H9 (cell line): ENCODE measurements at regions not wholly inside any gene's neighbourhood (a gene's known extent, or its start where the extent isn't known, plus 50 kb on each side); places are given as distances from the start of the nearest gene placed in this dataset.

Experiments used
- DNase-seq: peaks from one replicate; pipeline ENCODE4 v3.0.0-alpha.2; 2017
- H2AFZ ChIP-seq: one replicate; pipeline ENCODE4 v1.6.1; 2013; ENCODE audit warnings: mild to moderate bottlenecking, low read length, control low read depth, moderate library complexity
- H2AK5ac ChIP-seq: 2 replicates; pipeline ENCODE4 v1.6.1; 2013; ENCODE audit warnings: low read length, control low read depth, mixed read lengths; ENCODE audit not compliant: insufficient read length
- H2BK120ac ChIP-seq: one replicate; pipeline ENCODE4 v1.6.1; 2013; ENCODE audit warnings: low read depth, mild to moderate bottlenecking, low read length, control low read depth, inconsistent platforms; ENCODE audit not compliant: poor library complexity, severe bottlenecking
- H2BK12ac ChIP-seq: 2 replicates; pipeline ENCODE4 v1.6.1; 2013; ENCODE audit warnings: low read length, control low read depth, mixed read lengths, low read depth; ENCODE audit not compliant: insufficient read length
- H2BK15ac ChIP-seq: 2 replicates; pipeline ENCODE4 v1.6.1; 2013; ENCODE audit warnings: low read depth, low read length, control low read depth
- H2BK20ac ChIP-seq: one replicate; pipeline ENCODE4 v1.6.1; 2013; ENCODE audit warnings: low read depth, mild to moderate bottlenecking, low read length, control low read depth, inconsistent platforms; ENCODE audit not compliant: poor library complexity, severe bottlenecking
- H2BK5ac ChIP-seq: 2 replicates; pipeline ENCODE4 v1.6.1; 2013; ENCODE audit warnings: low read length, control low read depth, mixed read lengths; ENCODE audit not compliant: insufficient read length
- H3K14ac ChIP-seq: 2 replicates; pipeline ENCODE4 v1.6.1; 2013; ENCODE audit warnings: low read length, control low read depth; ENCODE audit not compliant: insufficient read depth
- H3K18ac ChIP-seq: 2 replicates; pipeline ENCODE4 v1.6.1; 2013; ENCODE audit warnings: low read depth, mild to moderate bottlenecking, mixed read lengths, low read length, control low read depth; ENCODE audit not compliant: insufficient read length
- H3K23ac ChIP-seq: 2 replicates; pipeline ENCODE4 v1.6.1; 2013; ENCODE audit warnings: low read length, control low read depth, mixed read lengths, low read depth; ENCODE audit not compliant: insufficient read length
- H3K23me2 ChIP-seq: 2 replicates; pipeline ENCODE4 v1.6.1; 2013; ENCODE audit warnings: low read depth, mild to moderate bottlenecking, mixed read lengths, low read length, control low read depth; ENCODE audit not compliant: insufficient read length, poor library complexity, severe bottlenecking
- H3K27ac ChIP-seq: 2 replicates; pipeline ENCODE4 v1.5.1; 2013; ENCODE audit warnings: low read length, control low read depth, mixed read lengths, low read depth; ENCODE audit not compliant: insufficient read length
- H3K27me3 ChIP-seq: 2 replicates; pipeline ENCODE4 v1.6.1; 2013; ENCODE audit warnings: low read length, control low read depth, inconsistent platforms; ENCODE audit not compliant: insufficient read depth
- H3K4ac ChIP-seq: 2 replicates; pipeline ENCODE4 v1.6.1; 2013; ENCODE audit warnings: low read depth, mild to moderate bottlenecking, control low read depth, inconsistent platforms, low read length, moderate library complexity
- H3K4me1 ChIP-seq: 2 replicates; pipeline ENCODE4 v1.6.1; 2013; ENCODE audit warnings: low read length, control low read depth, inconsistent platforms; ENCODE audit not compliant: insufficient read depth
- H3K4me2 ChIP-seq: 2 replicates; pipeline ENCODE4 v1.6.1; 2013; ENCODE audit warnings: low read length, control low read depth, mixed read lengths; ENCODE audit not compliant: insufficient read length, insufficient read depth
- H3K56ac ChIP-seq: 2 replicates; pipeline ENCODE4 v1.6.1; 2013; ENCODE audit warnings: low read depth, mild to moderate bottlenecking, mixed read lengths, low read length, control low read depth; ENCODE audit not compliant: insufficient read length
- H3K79me1 ChIP-seq: 2 replicates; pipeline ENCODE4 v1.6.1; 2013; ENCODE audit warnings: low read depth, mild to moderate bottlenecking, moderate library complexity, low read length, control low read depth, inconsistent platforms; ENCODE audit not compliant: insufficient read depth, poor library complexity, severe bottlenecking
- H3K79me2 ChIP-seq: 2 replicates; pipeline ENCODE4 v1.6.1; 2013; ENCODE audit warnings: low read length, control low read depth, inconsistent platforms; ENCODE audit not compliant: insufficient read depth
- H3K9ac ChIP-seq: 2 replicates; pipeline ENCODE4 v1.6.1; 2013; ENCODE audit warnings: low read length, control low read depth, mixed read lengths; ENCODE audit not compliant: insufficient read length; ENCODE audit errors: extremely low read depth
- H3K9me3 ChIP-seq: one replicate; pipeline ENCODE4 v1.6.1; 2013; ENCODE audit warnings: low read depth, low read length, inconsistent platforms; ENCODE audit not compliant: control insufficient read depth
- H3T11ph ChIP-seq: one replicate; pipeline ENCODE4 v1.6.1; 2013; ENCODE audit warnings: mild to moderate bottlenecking, low read length, control low read depth, inconsistent platforms
- H4K20me1 ChIP-seq: one replicate; pipeline ENCODE4 v1.6.1; 2013; ENCODE audit not compliant: control insufficient read depth, insufficient read length, insufficient read depth
- H4K5ac ChIP-seq: 2 replicates; pipeline ENCODE4 v1.6.1; 2013; ENCODE audit warnings: low read depth, mild to moderate bottlenecking, mixed read lengths, low read length, control low read depth; ENCODE audit not compliant: insufficient read length
- H4K8ac ChIP-seq: replicated peaks from 2 replicates; pipeline ENCODE4 v1.6.1; 2013; ENCODE audit warnings: low read length, control low read depth, mixed read lengths, low read depth; ENCODE audit not compliant: insufficient read length
- H4K91ac ChIP-seq: 2 replicates; pipeline ENCODE4 v1.6.1; 2013; ENCODE audit warnings: low read depth, mild to moderate bottlenecking, moderate library complexity, mixed read lengths, low read length, control low read depth; ENCODE audit not compliant: insufficient read length
- H3K27ac Mint-ChIP-seq, 3 experiments: 2 replicates in 2 of 3; 3 replicates in 1 of 3; pipeline ENCODE4 v1.8.0; 2020 to 2021; ENCODE audit warnings: mixed read lengths in 3 of 3, mild to moderate bottlenecking in 1 of 3, moderate library complexity in 1 of 3
- H3K27me3 Mint-ChIP-seq: 2 replicates; pipeline ENCODE4 v1.8.0; 2021; ENCODE audit warnings: low read depth, mild to moderate bottlenecking, moderate library complexity, mixed read lengths
- H3K36me3 Mint-ChIP-seq, 3 experiments: 2 replicates in 2 of 3; 3 replicates in 1 of 3; pipeline ENCODE4 v1.8.0; 2020 to 2021; ENCODE audit warnings: low read depth in 3 of 3, mixed read lengths in 3 of 3; ENCODE audit not compliant: insufficient read depth in 1 of 3
- H3K4me1 Mint-ChIP-seq, 2 experiments: 2 replicates each; pipeline ENCODE4 v1.8.0; 2020; ENCODE audit warnings: mixed read lengths in 2 of 2
- H3K4me3 Mint-ChIP-seq, 2 experiments: 2 replicates in 1 of 2; 3 replicates in 1 of 2; pipeline ENCODE4 v1.8.0; 2020 to 2021; ENCODE audit warnings: mild to moderate bottlenecking in 2 of 2, mixed read lengths in 2 of 2, moderate library complexity in 1 of 2
- H3K9me3 Mint-ChIP-seq, 2 experiments: 2 replicates in 1 of 2; 3 replicates in 1 of 2; pipeline ENCODE4 v1.8.0; 2020; ENCODE audit warnings: mild to moderate bottlenecking in 2 of 2, mixed read lengths in 2 of 2, moderate library complexity in 1 of 2
- WGBS: extraction: QIAGEN DNeasy Blood & Tissue Kit; methylation state at CpG from one replicate; pipeline ENCODE4 v1.1.7; 2013; ENCODE audit warnings: missing lambda C conversion rate, low lambda C conversion rate, mixed read lengths; ENCODE audit not compliant: insufficient read length; ENCODE audit errors: extremely low coverage; 5-methylcytosine and 5-hydroxymethylcytosine counted together
- TF ChIP-seq, protein P1 (sequence below): fragments of 200-600 bp; sonication (generic); conservative IDR thresholded peaks from 3 replicates; pipeline ENCODE4 v1.8.0; 2021; ENCODE audit warnings: antibody characterized with exemption, mild to moderate bottlenecking

DNA sequence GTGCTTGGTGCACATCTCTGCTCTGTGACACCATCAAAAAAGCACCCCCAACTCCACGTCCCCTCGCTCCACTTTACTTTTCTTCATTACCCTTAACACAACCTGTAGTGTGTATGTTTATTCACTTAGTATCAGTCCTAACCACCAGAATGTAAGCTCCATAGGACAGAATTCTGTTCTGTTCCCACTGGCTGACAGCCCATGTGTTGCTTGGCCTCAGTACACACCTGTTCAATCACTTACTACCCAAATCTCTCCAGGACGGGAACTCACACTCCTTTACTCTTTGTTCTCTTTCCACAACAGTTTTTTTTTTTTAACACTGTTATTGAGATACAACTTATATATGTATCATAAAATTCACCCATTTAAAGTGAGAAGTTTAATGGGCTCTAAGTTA, 119.6 kb downstream of the MAF start:
- H3K79me1 ChIP-seq, result no peaks in the 10 kb centered on the region
- no peak overlapping the region for H3K4me3 Mint-ChIP-seq
- peaks cover 8% of the 10 kb centered on the region for H3K27me3 Mint-ChIP-seq
- no peak overlapping the region for H4K8ac ChIP-seq
- H3K56ac ChIP-seq, result no peak overlapping the region
- H3K9ac ChIP-seq, result no peak overlapping the region
- no CpG with 5 or more reads among the region's 3 CpGs for WGBS
- H2BK15ac ChIP-seq, result no peak overlapping the region
- no peak for DNase-seq
- H3K4me1 Mint-ChIP-seq, result peaks cover 4 to 8% of the 10 kb centered on the region in 2 experiments; a peak in 3 of 4 replicates
- no peaks in the 10 kb centered on the region for H3K27me3 ChIP-seq
- no peak overlapping the region for H2BK20ac ChIP-seq
- no peaks in the 10 kb centered on the region for H3K4me1 ChIP-seq
- H3T11ph ChIP-seq, result no peak overlapping the region
- H3K14ac ChIP-seq, result no peak overlapping the region
- no peak overlapping the region for H3K4me2 ChIP-seq
- no peak overlapping the region; a peak in 1 of 7 replicates for H3K27ac Mint-ChIP-seq
- no peaks in the 10 kb centered on the region for H3K79me2 ChIP-seq
- H2BK5ac ChIP-seq, result no peak overlapping the region
- no peak overlapping the region for H2AFZ ChIP-seq
- H2AK5ac ChIP-seq, result no peak overlapping the region
- no peak overlapping the region for H3K27ac ChIP-seq
- H4K20me1 ChIP-seq, result no peaks in the 10 kb centered on the region
- H3K36me3 Mint-ChIP-seq, result no peaks in the 10 kb centered on the region; a peak in 1 of 7 replicates
- TF ChIP-seq, protein P1, sequence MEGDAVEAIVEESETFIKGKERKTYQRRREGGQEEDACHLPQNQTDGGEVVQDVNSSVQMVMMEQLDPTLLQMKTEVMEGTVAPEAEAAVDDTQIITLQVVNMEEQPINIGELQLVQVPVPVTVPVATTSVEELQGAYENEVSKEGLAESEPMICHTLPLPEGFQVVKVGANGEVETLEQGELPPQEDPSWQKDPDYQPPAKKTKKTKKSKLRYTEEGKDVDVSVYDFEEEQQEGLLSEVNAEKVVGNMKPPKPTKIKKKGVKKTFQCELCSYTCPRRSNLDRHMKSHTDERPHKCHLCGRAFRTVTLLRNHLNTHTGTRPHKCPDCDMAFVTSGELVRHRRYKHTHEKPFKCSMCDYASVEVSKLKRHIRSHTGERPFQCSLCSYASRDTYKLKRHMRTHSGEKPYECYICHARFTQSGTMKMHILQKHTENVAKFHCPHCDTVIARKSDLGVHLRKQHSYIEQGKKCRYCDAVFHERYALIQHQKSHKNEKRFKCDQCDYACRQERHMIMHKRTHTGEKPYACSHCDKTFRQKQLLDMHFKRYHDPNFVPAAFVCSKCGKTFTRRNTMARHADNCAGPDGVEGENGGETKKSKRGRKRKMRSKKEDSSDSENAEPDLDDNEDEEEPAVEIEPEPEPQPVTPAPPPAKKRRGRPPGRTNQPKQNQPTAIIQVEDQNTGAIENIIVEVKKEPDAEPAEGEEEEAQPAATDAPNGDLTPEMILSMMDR, result no peak
- no peak overlapping the region for H2BK12ac ChIP-seq
- H3K23ac ChIP-seq, result no peak overlapping the region
- no peaks in the 10 kb centered on the region for H3K9me3 ChIP-seq
- H4K5ac ChIP-seq, result no peak overlapping the region
- H3K9me3 Mint-ChIP-seq, result no peaks in the 10 kb centered on the region
- no peak overlapping the region for H3K18ac ChIP-seq
- no peak overlapping the region for H3K4ac ChIP-seq
- H4K91ac ChIP-seq, result no peak overlapping the region
- no peak overlapping the region for H2BK120ac ChIP-seq
- H3K23me2 ChIP-seq, result no peaks in the 10 kb centered on the region
